Panc1 (cell line): ENCODE measurements at regions not wholly inside any gene's neighbourhood (a gene's known extent, or its start where the extent isn't known, plus 50 kb on each side); places are given as distances from the start of the nearest gene placed in this dataset.

Source experiments
- ATAC-seq: fragments of 200-7000 bp; cut with Tn5 transposase; 2 replicates; pipeline ENCODE4 v1.9.1; 2020; ENCODE audit warnings: mild to moderate bottlenecking, moderate library complexity
- BruUV-seq: library from RNA; stranded (reverse); fragments of 400-500 nt; replicated peaks from 2 replicates; lab custom pipeline; 2021; lab: Mats Ljungman, UMichigan
- CTCF ChIA-PET: fragments of 300-600 bp; sonication (Branson Sonifier 250); formaldehyde crosslinking; loops from one replicate; lab custom pipeline; 2022; ENCODE audit warnings: antibody characterized with exemption; lab: Charles Lee
- POLR2A ChIA-PET: fragments of 300-600 bp; sonication (Branson Sonifier 250); formaldehyde crosslinking; loops from one replicate; lab custom pipeline; 2022; ENCODE audit warnings: antibody characterized with exemption; lab: Charles Lee
- DNase-seq: peaks from one replicate; pipeline ENCODE4 v3.0.0-alpha.2; 2010; ENCODE audit warnings: low read depth, low spot score
- H3K27ac ChIP-seq: 2 replicates; pipeline ENCODE4 v1.5.1; 2011; ENCODE audit warnings: mild to moderate bottlenecking, low read length, inconsistent platforms
- H3K27me3 ChIP-seq: fragments of 200-500 bp; sonication (Bioruptor generic); 2 replicates; pipeline ENCODE4 v1.6.0; 2014; ENCODE audit warnings: low read length, inconsistent platforms; ENCODE audit not compliant: control insufficient read depth, insufficient read depth
- H3K36me3 ChIP-seq: fragments of 200-500 bp; sonication (Bioruptor generic); 2 replicates; pipeline ENCODE4 v1.5.1; 2014; ENCODE audit warnings: inconsistent platforms, mild to moderate bottlenecking, low read length, moderate library complexity; ENCODE audit not compliant: control insufficient read depth, insufficient read depth
- H3K4me1 ChIP-seq: 2 replicates; pipeline ENCODE4 v1.5.1; 2011; ENCODE audit warnings: inconsistent platforms, mild to moderate bottlenecking, low read length, moderate library complexity; ENCODE audit not compliant: control insufficient read depth, insufficient read depth
- H3K4me3 ChIP-seq, 2 experiments: 2 replicates each; pipeline ENCODE4 v1.5.1; 2011 to 2012; ENCODE audit warnings: low read depth in 2 of 2, low read length in 2 of 2, mild to moderate bottlenecking in 2 of 2, inconsistent platforms in 1 of 2, moderate library complexity in 1 of 2
- H3K9me3 ChIP-seq: fragments of 200-500 bp; sonication (Bioruptor generic); 2 replicates; pipeline ENCODE4 v1.5.1; 2014; ENCODE audit warnings: low read depth, mild to moderate bottlenecking, inconsistent platforms, low read length, moderate library complexity; ENCODE audit not compliant: control insufficient read depth, insufficient read depth
- CTCF ChIP-seq: fragments of 450-650 bp; IDR thresholded peaks from 2 replicates; pipeline ENCODE4 v1.5.1; 2017; ENCODE audit warnings: mild to moderate bottlenecking
- POLR2AphosphoS5 ChIP-seq: IDR thresholded peaks from 2 replicates; pipeline ENCODE4 v1.6.1; 2012; ENCODE audit warnings: mild to moderate bottlenecking, low read depth, low read length, moderate library complexity
- REST ChIP-seq, 2 experiments: IDR thresholded peaks; 2 replicates each; pipeline ENCODE4 v1.6.1; 2011 to 2012; ENCODE audit warnings: low read depth in 2 of 2, control low read depth in 1 of 2, low read length in 1 of 2, mild to moderate bottlenecking in 1 of 2, moderate library complexity in 1 of 2; ENCODE audit not compliant: insufficient read depth in 1 of 2
- SIN3A ChIP-seq: IDR thresholded peaks from 2 replicates; pipeline ENCODE4 v1.6.1; 2012; ENCODE audit warnings: low read depth, mild to moderate bottlenecking, low read length, moderate library complexity, borderline replicate concordance; ENCODE audit not compliant: insufficient read depth
- TCF7L2 ChIP-seq: IDR thresholded peaks from 2 replicates; pipeline ENCODE4 v1.6.1; 2011; ENCODE audit warnings: mild to moderate bottlenecking, low read depth, low read length, inconsistent platforms
- in situ Hi-C: cut with HindIII; loops from 2 replicates; pipeline ENCODE4 v1.10.0; 2016; ENCODE audit warnings: low sequenced_read_pairs, low pct_unique_long_range_greater_than_20kb
- intact Hi-C: fragments of 100-400 bp; cut with micrococcal nuclease; formaldehyde crosslinking; loops from one replicate; pipeline ENCODE4 v1.10.0; 2022; ENCODE audit not compliant: unreplicated experiment

- H3K4me3 ChIP-seq, result no peak overlapping the region
- TF ChIP-seq REST (IDR thresholded peaks at IDR 0.05; ENCODE audit: insufficient read depth in 1 of 2, low read depth in 2 of 2, low read length in 1 of 2), result no peak
- no peak for TF ChIP-seq CTCF
- no peak for TF ChIP-seq TCF7L2
- TF ChIP-seq SIN3A, result no peak
- TF ChIP-seq POLR2AphosphoS5, result no peak
- ATAC-seq (no peak), DNase-seq (no peak)
- no peaks in the 10 kb centered on the region for H3K9me3 ChIP-seq
- no peak overlapping the region for H3K27ac ChIP-seq
- ChIA-PET POLR2A (no interaction called here), CTCF (no interaction called here)
- BruUV-seq, result no TSS peak
- no peaks in the 10 kb centered on the region for H3K36me3 ChIP-seq
- intact Hi-C loops (no loop called here), in situ Hi-C loops (no loop called here)
- no peaks in the 10 kb centered on the region for H3K4me1 ChIP-seq
- H3K27me3 ChIP-seq, result no peaks in the 10 kb centered on the region
These were observed 329.6 kb upstream of the RSPO3 start for GRCh38 chr6:126788861-126789365.

- POLR2A ChIA-PET, result no interaction called here
- no TSS peak for BruUV-seq
- H3K9me3 ChIP-seq, result no peaks in the 10 kb centered on the region
- no peak overlapping the region for H3K27ac ChIP-seq
- no peaks in the 10 kb centered on the region for H3K27me3 ChIP-seq
- TF ChIP-seq SIN3A, result no peak
- TF ChIP-seq CTCF, result no peak
- no peak for TF ChIP-seq TCF7L2
- intact Hi-C loops (no loop called here), in situ Hi-C loops (no loop called here)
- ATAC-seq (no peak), DNase-seq (no peak)
- H3K36me3 ChIP-seq, result no peaks in the 10 kb centered on the region
- H3K4me1 ChIP-seq, result no peaks in the 10 kb centered on the region
- H3K4me3 ChIP-seq, result no peak overlapping the region
- CTCF ChIA-PET, result no interaction called here
These were observed 326.0 kb upstream of the RSPO3 start for GRCh38 chr6:126792340-126793085.
